Endothelial cell of umbilical vein (primary cell): ENCODE measurements at regions not wholly inside any gene's neighbourhood (a gene's known extent, or its start where the extent isn't known, plus 50 kb on each side); places are given as distances from the start of the nearest gene placed in this dataset.
"Not testable (repeated sequence)": the region's sequence is repeated elsewhere in the genome, so short reads cannot be mapped to it uniquely, and the experiment has no call there.

Experiments
- BruUV-seq: library from RNA; stranded (reverse); fragments of 400-500 nt; replicated peaks from 2 replicates; lab custom pipeline; 2021; lab: Mats Ljungman, UMichigan
- CTCF ChIA-PET: fragments of 300-600, 350-600 bp; sonication (Branson Sonifier 250); formaldehyde crosslinking; loops from one replicate; lab custom pipeline; 2021; ENCODE audit warnings: antibody characterized with exemption, inconsistent platforms; lab: Charles Lee
- POLR2A ChIA-PET: fragments of 300-600, 350-600 bp; sonication (Branson Sonifier 250); formaldehyde crosslinking; loops from one replicate; lab custom pipeline; 2021; ENCODE audit warnings: antibody characterized with exemption, inconsistent platforms; lab: Charles Lee
- DNase-seq: peaks from one replicate; pipeline ENCODE4 v3.0.0-alpha.2; 2011; ENCODE audit warnings: low read depth, low spot score
- FAIRE-seq: peaks from 2 replicates; lab custom pipeline; 2011; peaks lifted over from hg19 to GRCh38; lab: Jason Lieb, UNC
- H2AFZ ChIP-seq: 2 replicates; pipeline ENCODE4 v1.6.0; 2012; ENCODE audit warnings: low read depth, low read length, control low read depth, inconsistent platforms
- H3K27ac ChIP-seq: 2 replicates; pipeline ENCODE4 v1.5.1; 2011; ENCODE audit warnings: low read depth, mild to moderate bottlenecking, control low read depth, low read length, moderate library complexity; ENCODE audit not compliant: insufficient read depth
- H3K27me3 ChIP-seq, 2 experiments: 2 replicates each; pipeline versions ENCODE4 v1.6.0 to v1.6.1; 2011; ENCODE audit warnings: low read length in 2 of 2, mixed read lengths in 1 of 2; ENCODE audit not compliant: control insufficient read depth in 2 of 2, insufficient read depth in 2 of 2
- H3K36me3 ChIP-seq, 2 experiments: 2 replicates in 1 of 2; 3 replicates in 1 of 2; pipeline ENCODE4 v1.5.1; 2011; ENCODE audit warnings: low read length in 2 of 2, mild to moderate bottlenecking in 1 of 2, moderate library complexity in 1 of 2; ENCODE audit not compliant: control insufficient read depth in 2 of 2, insufficient read depth in 2 of 2; ENCODE audit errors: extremely low read depth in 1 of 2
- H3K4me1 ChIP-seq: 3 replicates; pipeline ENCODE4 v1.5.1; 2011; ENCODE audit warnings: mild to moderate bottlenecking, low read length; ENCODE audit not compliant: control insufficient read depth, insufficient read depth; ENCODE audit errors: extremely low read depth
- H3K4me2 ChIP-seq: 2 replicates; pipeline ENCODE4 v1.6.1; 2011; ENCODE audit warnings: low read length, control low read depth, mixed read lengths; ENCODE audit not compliant: insufficient read depth
- H3K4me3 ChIP-seq, 3 experiments: fragments of 200-600 bp in 1 of 3; sonication (generic), shearing (Covaris generic) in 1 of 3; replicated peaks in 1 of 3; 2 replicates each; pipeline ENCODE4 v1.5.1; 2011 to 2016; ENCODE audit warnings: control low read depth in 3 of 3, low read length in 3 of 3, mild to moderate bottlenecking in 2 of 3, inconsistent platforms in 1 of 3, low read depth in 1 of 3, moderate library complexity in 1 of 3; ENCODE audit not compliant: insufficient read depth in 1 of 3
- H3K79me2 ChIP-seq: 2 replicates; pipeline ENCODE4 v1.6.0; 2012; ENCODE audit warnings: low read length, inconsistent platforms; ENCODE audit not compliant: control insufficient read depth, insufficient read depth
- H3K9ac ChIP-seq: replicated peaks from 2 replicates; pipeline ENCODE3; 2011; ENCODE audit warnings: low read length, control low read depth; ENCODE audit not compliant: insufficient read depth; ENCODE audit errors: extremely low read depth
- H3K9me1 ChIP-seq: replicated peaks from 3 replicates; pipeline ENCODE4 v1.6.0; 2011; ENCODE audit warnings: mild to moderate bottlenecking, low read length; ENCODE audit not compliant: control insufficient read depth, insufficient read depth; ENCODE audit errors: extremely low read depth
- H3K9me3 ChIP-seq: replicated peaks from 2 replicates; pipeline ENCODE4 v1.5.1; 2012; ENCODE audit warnings: low read length, inconsistent platforms; ENCODE audit not compliant: control insufficient read depth, insufficient read depth
- H4K20me1 ChIP-seq: replicated peaks from 2 replicates; pipeline ENCODE3; 2011; ENCODE audit warnings: mild to moderate bottlenecking, low read length; ENCODE audit not compliant: control insufficient read depth, insufficient read depth; ENCODE audit errors: extremely low read depth
- CTCF ChIP-seq, 2 donors: IDR thresholded peaks; 1 replicate in 1 of 2; 2 replicates in 1 of 2; pipeline ENCODE4 v1.5.1; 2011; ENCODE audit warnings: low read length in 2 of 2, mild to moderate bottlenecking in 2 of 2, moderate library complexity in 2 of 2, control low read depth in 1 of 2, inconsistent platforms in 1 of 2, low read depth in 1 of 2; ENCODE audit not compliant: insufficient read depth in 1 of 2; ENCODE audit errors: extremely low read depth in 1 of 2
- dilution Hi-C: fragments of 300-500 bp; cut with MboI; formaldehyde crosslinking; loops from one replicate; pipeline ENCODE4 v1.15.0; 2019; ENCODE audit warnings: low sequenced_read_pairs; ENCODE audit not compliant: extremely low pct_ligation_motif_present
- intact Hi-C: fragments of 100-400 bp; cut with micrococcal nuclease; formaldehyde crosslinking; loops from one replicate; pipeline ENCODE4 v1.10.0; 2022

- H3K79me2 ChIP-seq, BruUV-seq, H3K9me1 ChIP-seq, H3K27ac ChIP-seq, H3K4me2 ChIP-seq, dilution Hi-C loops, H2AFZ ChIP-seq, H3K9ac ChIP-seq, H3K4me1 ChIP-seq, H3K9me3 ChIP-seq, DNase-seq, POLR2A ChIA-PET, H3K36me3 ChIP-seq, H4K20me1 ChIP-seq, H3K27me3 ChIP-seq, H3K4me3 ChIP-seq: not testable (repeated sequence)
- CTCF ChIA-PET, result interaction anchor here (0.9 to 1.8 kb wide), 2 partner anchors 123 to 198 kb away, joined by 3 to 6 read pairs; no protein-coding TSS in a partner anchor
- FAIRE-seq, result peak; percentile 79
- TF ChIP-seq CTCF (IDR thresholded peaks at IDR 0.05; ENCODE audit: extremely low read depth in 1 of 2, insufficient read depth in 1 of 2, low read depth in 1 of 2, low read length in 2 of 2), result peak; percentile 3 to 8
- intact Hi-C loops, result loop anchor here (5.0 to 10.0 kb wide), 3 partner anchors 123 to 450 kb away; no protein-coding TSS in a partner anchor
Observed at GRCh38 chr4:3984796-3985195, 218.6 kb downstream of the ADRA2C start.

- BruUV-seq, H3K27me3 ChIP-seq, H3K4me1 ChIP-seq, H2AFZ ChIP-seq, FAIRE-seq, H3K9me3 ChIP-seq, H3K4me2 ChIP-seq, POLR2A ChIA-PET, H4K20me1 ChIP-seq, H3K9me1 ChIP-seq, H3K36me3 ChIP-seq, H3K9ac ChIP-seq, H3K4me3 ChIP-seq, H3K27ac ChIP-seq, DNase-seq, dilution Hi-C loops, H3K79me2 ChIP-seq, CTCF ChIA-PET: not testable (repeated sequence)
- intact Hi-C loops, result loop anchor here (10.0 kb wide), 1 partner anchor 448 kb away; no protein-coding TSS in a partner anchor
Observed at GRCh38 chr4:3986412-3986811, 220.2 kb downstream of the ADRA2C start.

GRCh38 chr4:3997386-3997785, 229.3 kb downstream of the OTOP1 start:
- BruUV-seq, H3K9me3 ChIP-seq, H4K20me1 ChIP-seq, intact Hi-C loops, H3K27me3 ChIP-seq, dilution Hi-C loops, POLR2A ChIA-PET, H3K9ac ChIP-seq, H3K4me1 ChIP-seq, H3K79me2 ChIP-seq, H2AFZ ChIP-seq, H3K4me2 ChIP-seq, FAIRE-seq, CTCF ChIA-PET, DNase-seq, H3K27ac ChIP-seq, H3K4me3 ChIP-seq, H3K36me3 ChIP-seq, H3K9me1 ChIP-seq: not testable (repeated sequence)

- H3K27me3 ChIP-seq, H2AFZ ChIP-seq, H3K36me3 ChIP-seq, H3K9ac ChIP-seq, H3K4me3 ChIP-seq, H3K9me1 ChIP-seq, H4K20me1 ChIP-seq, DNase-seq, H3K4me1 ChIP-seq, FAIRE-seq, BruUV-seq, H3K27ac ChIP-seq, H3K79me2 ChIP-seq, POLR2A ChIA-PET, CTCF ChIA-PET, H3K9me3 ChIP-seq, H3K4me2 ChIP-seq, intact Hi-C loops, dilution Hi-C loops: not testable (repeated sequence)
Observed at GRCh38 chr4:4004036-4004435, 222.7 kb downstream of the OTOP1 start.
